ENCODE measurements at regions not wholly inside any gene's neighbourhood (a gene's known extent, or its start where the extent isn't known, plus 50 kb on each side); places are given as distances from the start of the nearest gene placed in this dataset.
"Not testable (repeated sequence)": the region's sequence is repeated elsewhere in the genome, so short reads cannot be mapped to it uniquely, and the experiment has no call there.

- DNase-seq = no peak
These were observed 56.7 kb upstream of the LRFN5 start for GRCh38 chr14:41549821-41550607.

GRCh38 chr14:41549282-41549681 is 57.4 kb upstream of the LRFN5 start:
- DNase-seq = no peak

DNA sequence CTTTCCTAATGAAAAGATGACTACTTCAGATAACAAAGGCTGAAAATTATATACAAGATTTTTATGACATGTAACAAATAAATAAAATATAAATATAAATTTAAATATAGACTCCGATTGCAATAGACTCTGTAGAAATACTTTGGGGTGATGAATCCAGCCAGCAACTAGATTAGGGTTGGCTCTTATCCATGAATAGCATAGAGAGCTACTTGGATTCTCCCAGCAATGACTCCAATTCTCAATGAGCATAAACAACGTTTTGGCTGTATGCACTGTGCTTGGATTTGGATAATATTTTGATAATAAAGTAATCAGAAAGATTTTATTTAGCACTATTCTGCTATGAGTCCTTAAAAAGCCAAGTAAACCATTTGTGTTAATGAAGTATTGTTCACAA is 58.0 kb upstream of the LRFN5 start:
- DNase-seq = peak; percentile 8

GRCh38 chr14:41541333-41541732 is 65.3 kb upstream of the LRFN5 start:
- DNase-seq = no peak

DNA sequence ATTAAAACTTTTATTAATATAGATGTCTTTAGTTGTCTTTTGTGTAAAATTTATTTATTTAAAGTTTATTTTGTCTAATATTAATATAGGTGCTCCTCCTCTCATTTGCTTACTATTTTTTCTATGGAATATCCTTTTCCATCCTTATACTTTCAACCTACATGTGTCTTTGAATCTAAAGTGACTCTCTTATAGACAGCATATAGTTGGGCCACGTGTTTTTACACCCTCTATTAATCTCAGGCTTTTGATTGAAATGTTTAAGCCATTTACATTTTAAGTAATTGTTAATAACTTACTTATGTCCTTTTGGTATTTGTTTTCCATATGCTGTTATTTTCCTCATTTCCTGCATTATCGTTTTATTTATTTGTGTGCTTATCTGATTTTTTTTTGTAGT is 74.4 kb upstream of the LRFN5 start:
- no peak for DNase-seq

GRCh38 chr14:41521891-41522290 is 84.8 kb upstream of the LRFN5 start:
- no peak for DNase-seq

- not testable (repeated sequence) for DNase-seq
These were observed 88.6 kb upstream of the LRFN5 start for GRCh38 chr14:41518030-41518429.

DNA sequence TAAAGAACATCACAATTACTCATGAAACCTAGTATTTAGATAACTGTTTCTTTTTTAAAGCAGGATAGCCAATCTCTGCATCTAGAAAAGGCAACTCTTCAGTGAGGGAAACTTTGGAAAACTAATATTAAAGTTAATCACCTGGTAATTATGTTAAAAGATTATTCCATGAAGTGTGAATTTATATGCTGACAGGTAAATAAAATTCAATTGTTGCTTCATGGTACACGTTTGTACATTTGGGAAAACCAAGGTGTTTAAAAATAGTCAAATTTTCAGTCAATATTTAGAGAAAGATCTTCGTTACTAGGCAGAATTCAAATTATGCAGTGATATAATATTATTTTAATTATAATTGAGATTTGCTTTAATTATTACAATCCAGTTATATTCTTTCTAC is 100.1 kb upstream of the LRFN5 start:
- no peak for DNase-seq

GRCh38 chr14:41505491-41505890 is 101.2 kb upstream of the LRFN5 start:
- no peak for DNase-seq

DNA sequence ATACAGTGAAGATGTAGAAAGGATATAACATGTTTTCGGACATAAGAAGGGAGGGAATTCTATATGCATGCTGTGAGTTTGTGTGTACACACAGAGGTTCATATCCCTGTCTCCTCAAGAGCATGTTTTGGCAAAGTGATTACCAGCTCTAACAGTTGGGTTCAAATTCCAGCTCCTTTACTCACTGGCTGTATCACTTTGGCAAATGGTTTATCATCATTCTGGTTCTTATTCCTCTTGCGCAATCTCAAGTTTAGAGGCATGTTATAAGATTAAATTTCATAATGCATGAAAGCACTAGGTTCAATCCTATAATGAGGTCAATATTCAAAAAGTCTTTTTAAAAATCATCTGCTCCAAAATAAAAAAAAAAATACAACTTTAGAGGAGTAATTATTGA is 107.7 kb upstream of the LRFN5 start:
- DNase-seq = peak; percentile 29

- no peak for DNase-seq
These were observed 116.4 kb upstream of the LRFN5 start for GRCh38 chr14:41490323-41490722.

DNA sequence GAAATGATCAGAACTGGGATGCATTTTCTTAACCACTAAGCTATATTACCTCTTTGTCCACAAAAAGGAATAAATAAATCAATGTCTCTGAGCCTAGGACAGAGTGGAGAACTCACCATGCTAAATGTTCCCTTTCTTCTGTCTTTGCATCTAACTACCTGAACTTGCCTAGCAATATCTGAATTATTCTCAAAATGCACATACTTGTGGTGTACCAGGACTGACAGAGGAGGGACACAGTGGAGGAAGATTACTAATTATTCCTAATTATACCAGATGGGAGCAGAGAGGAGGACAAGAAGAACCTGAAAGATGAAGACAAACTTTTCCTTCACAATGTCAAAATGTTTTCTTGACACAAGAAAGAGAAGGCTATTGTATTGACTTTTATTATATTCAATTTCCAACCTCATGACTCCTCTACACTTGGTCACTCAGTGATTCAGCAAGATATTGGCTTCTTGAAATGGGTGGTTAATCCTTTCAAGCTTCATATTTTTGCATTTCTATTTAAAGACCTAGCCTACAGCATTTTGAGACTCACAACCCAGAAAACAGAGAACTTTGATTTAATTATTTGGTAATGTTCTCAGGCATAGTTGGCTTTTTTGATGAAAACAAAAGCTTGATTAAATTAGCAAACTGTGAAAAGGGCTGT is 117.2 kb upstream of the LRFN5 start:
- no peak for DNase-seq

- DNase-seq = no peak
These were observed 118.3 kb upstream of the LRFN5 start for GRCh38 chr14:41488401-41488800.

- DNase-seq = no peak
These were observed 123.8 kb upstream of the LRFN5 start for GRCh38 chr14:41482861-41483260.

DNA sequence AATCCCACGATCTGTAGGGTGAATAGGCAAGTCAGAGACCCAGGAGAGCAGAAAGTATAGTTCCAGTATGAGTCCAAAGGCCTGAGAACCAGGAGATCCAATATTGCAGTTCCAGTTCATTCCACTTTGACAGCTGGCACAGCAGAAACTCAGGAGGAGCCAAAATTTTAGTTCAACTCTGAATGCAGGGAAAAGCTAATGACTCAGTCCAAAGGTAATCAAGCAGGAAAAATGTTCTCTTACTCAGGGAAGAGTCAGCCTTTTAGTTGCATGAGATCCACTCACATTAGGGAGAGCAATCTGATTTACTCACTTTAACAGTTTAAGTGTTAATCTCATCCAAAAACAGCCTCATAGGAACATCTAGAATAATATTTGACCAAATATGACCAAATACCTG is 130.2 kb upstream of the LRFN5 start:
- DNase-seq = no peak

- no peak for DNase-seq
These were observed 145.3 kb upstream of the LRFN5 start for GRCh38 chr14:41461380-41461779.

DNA sequence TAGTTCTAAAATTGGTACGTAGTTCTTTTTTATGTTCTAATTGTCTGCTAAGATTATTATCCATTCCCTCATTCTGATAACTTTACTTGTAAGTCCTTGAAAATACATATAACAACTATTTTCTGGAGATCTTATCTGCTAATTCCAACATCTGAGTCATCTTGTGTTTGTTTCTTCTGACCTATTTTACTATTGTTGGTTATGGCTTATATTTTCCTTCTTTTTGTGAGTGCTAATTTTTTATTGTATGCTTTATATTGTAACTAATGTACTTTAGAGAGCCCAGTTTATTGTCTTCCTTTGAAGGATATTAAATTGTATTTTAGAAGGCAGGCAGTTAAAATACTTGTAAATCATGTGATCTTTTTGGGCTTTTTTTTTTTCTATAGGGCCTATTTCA is 149.3 kb upstream of the LRFN5 start:
- DNase-seq = no peak

DNA sequence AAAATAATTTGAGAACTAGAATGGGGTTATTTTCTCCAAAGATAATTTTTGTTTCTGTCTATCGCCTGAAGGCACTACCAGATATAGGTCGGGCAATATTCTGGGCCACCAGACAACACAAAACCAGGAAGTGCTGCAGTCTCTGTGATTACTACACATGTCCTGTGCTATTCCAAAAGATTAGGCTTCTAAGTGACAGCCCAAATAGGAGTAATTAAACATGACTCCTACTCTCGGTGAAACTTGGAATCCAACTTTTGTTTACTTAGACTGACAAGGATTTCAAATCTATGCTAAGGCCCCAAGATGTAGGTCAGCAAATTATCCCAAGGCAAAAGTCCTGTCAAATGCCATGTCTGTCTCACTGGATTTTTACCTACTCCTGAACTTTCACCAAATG is 157.6 kb upstream of the LRFN5 start:
- DNase-seq = no peak

- no peak for DNase-seq
These were observed 160.7 kb upstream of the LRFN5 start for GRCh38 chr14:41446008-41446407.

DNA sequence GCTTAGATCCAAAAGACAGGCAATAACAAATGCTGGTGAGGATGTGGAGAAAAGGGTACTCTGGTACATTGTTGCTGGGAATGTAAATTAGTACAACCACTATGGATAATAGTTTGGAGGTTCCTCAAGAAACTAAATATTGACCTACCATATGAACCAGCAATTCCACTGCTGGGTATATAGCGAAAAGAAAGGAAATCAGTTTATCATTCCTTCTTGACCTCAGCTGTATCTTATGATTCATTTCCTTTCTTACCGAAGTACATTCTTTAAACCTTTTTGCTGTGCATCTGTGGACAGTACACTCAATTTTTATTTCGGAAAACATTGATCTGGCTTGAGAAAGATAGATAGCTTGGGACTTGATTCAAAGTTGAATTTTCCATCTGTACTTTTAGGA is 183.2 kb upstream of the LRFN5 start:
- no peak for DNase-seq

DNA sequence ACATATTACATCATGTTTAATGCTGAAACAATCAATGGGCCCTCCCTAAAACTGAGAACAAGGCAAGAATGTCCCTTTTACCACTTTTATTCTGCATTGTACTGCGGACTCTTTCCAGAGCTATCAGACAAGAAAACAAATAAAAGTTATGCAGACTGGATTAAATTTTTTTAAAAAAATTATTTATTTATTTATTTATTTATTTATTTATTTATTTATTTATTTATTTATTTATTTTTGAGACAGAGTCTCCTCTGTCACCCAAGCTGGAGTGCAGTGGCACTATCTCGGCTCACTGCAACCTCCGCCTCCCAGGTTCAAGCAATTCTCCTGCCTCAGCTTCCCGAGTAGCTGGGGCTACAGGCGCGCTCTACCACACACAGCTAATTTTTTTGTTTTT is 185.4 kb upstream of the LRFN5 start:
- DNase-seq = not testable (repeated sequence)

DNA sequence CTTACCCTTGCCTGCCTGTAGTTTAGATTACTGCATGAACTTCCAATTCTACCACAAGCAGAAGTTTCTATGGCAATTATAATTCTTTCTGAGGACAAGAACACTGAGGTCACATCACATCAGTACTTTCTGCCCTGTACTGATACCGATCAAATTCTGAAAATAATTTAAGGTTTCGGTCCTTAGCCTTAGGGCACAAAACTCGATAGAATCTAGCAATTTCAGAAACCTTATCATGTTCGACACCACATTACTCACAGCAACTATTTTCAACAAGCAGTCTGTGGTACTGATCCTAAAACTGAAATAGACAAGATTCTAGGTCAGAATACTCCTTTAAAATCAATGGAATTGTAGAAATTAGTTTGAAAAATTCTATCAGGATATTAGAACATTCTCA is 187.0 kb upstream of the LRFN5 start:
- no peak for DNase-seq

GRCh38 chr14:41418851-41419250 is 187.8 kb upstream of the LRFN5 start:
- no peak for DNase-seq

DNA sequence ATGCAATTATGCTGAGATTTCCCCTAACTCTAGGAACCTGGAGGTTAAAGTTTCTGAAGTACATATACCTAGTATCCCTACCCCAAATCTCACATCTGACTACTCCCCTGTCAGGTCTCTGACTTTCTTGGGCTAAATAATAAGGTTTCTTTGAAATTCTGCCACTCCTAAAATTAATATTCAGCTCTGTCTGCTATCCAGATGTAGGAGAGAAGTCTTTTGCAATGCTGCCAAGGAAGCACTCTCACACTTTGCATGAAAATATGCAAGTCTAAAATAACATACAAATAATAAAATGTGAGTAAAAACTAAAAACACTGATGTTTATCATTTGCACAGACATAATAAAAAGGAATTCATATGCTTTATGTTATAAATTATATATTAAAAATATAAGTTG is 196.9 kb upstream of the LRFN5 start:
- DNase-seq = no peak

- DNase-seq = no peak
These were observed 202.6 kb upstream of the LRFN5 start for GRCh38 chr14:41404126-41404525.

Data from NCI-H1092 treated with DMSO at 0.1 percent for 48 hours (cell line).